H1 (cell line): ENCODE measurements at regions not wholly inside any gene's neighbourhood (a gene's known extent, or its start where the extent isn't known, plus 50 kb on each side); places are given as distances from the start of the nearest gene placed in this dataset.

Source experiments
- KDM1A ChIP-seq: fragments of 200-600, 300-600 bp; sonication (generic); IDR thresholded peaks from 2 replicates; pipeline ENCODE4 v1.7.1; 2016; ENCODE audit warnings: mild to moderate bottlenecking, low read length, borderline replicate concordance
- SRF ChIP-seq: IDR thresholded peaks from 2 replicates; pipeline ENCODE4 v1.6.1; 2011; ENCODE audit warnings: mild to moderate bottlenecking, low read depth, low read length, moderate library complexity
- ZNF274 ChIP-seq: IDR thresholded peaks from 2 replicates; pipeline ENCODE4 v1.7.0; 2012; ENCODE audit warnings: low read length, borderline replicate concordance; ENCODE audit errors: extremely low read depth

DNA sequence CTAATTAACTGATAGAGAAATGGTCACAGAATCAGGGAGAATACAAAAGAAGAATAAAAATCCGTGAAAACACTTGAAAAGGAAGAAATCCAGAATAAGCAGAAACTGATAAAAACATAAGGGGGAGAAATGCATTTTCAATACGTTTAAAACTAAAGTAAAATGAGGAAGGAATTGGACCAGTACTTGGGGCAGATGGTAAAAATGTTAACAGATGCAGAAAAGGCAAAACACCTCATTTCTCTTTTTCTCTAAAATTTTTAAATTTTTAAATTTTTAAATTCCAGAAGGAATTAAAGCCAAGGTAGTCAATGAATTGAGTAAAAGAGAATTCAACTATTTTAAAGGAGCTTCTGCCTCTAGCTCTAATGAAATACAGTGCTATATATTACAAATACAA lies 353.9 kb downstream of the METTL4 start:
- no peak for TF ChIP-seq ZNF274
- TF ChIP-seq KDM1A = no peak
- no peak for TF ChIP-seq SRF
